ENCODE measurements at regions not wholly inside any gene's neighbourhood (a gene's known extent, or its start where the extent isn't known, plus 50 kb on each side); places are given as distances from the start of the nearest gene placed in this dataset.

DNA sequence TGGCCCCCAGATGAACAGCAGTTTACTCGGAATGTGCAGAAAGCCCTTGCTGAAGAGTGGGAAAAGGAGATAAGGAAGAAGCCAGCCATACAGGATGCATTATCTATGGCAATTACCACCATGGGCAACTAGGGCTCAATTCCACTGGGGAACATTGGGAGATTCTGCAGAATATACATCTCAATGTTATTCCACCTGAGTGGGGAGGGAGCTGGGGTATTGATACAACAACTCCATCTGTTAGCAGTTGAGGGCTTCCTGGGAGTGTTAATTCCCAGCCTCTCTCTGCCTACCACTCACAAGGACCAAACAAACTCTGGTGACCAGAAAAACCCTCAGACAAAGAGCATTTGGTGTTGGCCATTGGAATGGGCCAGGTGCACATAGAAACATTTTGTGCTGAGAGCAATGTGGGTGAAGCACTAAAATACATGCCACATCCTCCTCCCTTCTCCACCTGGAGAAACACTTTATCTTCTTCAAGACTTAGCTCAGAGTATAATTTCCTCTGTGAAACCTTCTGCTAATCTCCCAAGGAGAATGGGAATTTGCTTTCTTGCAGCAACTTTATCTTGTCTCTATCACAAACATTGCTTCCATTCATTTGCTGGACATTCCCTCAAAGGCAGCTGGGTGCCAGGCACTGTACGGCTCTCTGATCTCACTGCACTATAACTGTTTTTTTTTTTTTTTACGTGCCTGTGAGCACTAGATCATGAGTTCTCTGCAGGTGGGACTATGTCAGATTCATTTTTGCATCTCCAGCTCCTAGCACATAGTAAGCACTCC, 292.2 kb downstream of the MN1 start:
- no peak for DNase-seq (ENCODE audit: low spot score)

- DNase-seq (ENCODE audit: low spot score) = no peak
These were observed 291.5 kb downstream of the MN1 start for GRCh38 chr22:27510024-27510423.

GRCh38 chr22:27512283-27512761, 289.2 kb downstream of the MN1 start:
- no peak for DNase-seq (ENCODE audit: low spot score)

GRCh38 chr22:27513021-27513420, 288.5 kb downstream of the MN1 start:
- no peak for DNase-seq (ENCODE audit: low spot score)

DNA sequence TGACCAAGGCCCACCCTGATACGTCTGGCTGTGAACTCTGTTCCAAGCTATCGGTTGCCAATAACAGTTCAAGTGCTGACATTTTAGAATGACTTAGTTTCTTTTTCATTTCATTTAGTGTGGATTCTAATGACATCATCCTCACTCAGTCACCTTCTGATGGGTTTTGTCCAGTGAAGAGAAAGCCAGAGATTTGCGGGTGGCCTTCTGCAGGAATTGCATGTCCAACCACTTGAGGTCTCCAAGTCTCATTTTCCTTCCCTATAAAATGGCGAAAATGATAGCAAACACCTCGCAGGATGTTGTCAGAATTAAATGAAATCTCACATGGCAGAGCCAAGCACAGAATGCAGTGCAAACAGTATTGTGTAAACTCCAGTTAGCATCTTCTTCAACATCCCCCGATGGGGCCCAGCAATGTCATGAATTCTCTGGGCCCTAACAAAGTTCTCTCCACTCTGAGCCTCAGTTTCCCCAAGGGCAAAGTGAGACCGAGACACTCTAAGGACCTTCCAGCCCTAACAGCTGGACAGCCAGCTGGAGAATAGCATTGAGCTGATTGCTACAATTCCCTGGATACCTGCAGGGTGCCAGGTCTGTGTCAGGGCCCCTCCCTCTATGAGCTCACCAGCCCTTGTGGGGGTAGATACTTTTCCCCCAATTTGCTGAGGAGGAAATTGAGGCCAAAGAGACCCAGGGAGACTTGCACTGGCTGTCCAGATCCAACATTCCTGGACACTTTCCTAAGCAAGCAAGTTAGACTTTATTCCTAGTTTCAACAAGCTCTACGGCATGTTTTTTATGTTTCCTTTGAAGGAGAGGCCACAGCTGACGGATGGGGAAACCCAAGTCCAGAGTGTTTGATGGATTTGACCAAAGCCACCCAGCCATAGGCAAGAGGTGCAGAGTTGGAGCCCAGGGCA, 286.7 kb downstream of the MN1 start:
- DNase-seq (ENCODE audit: low spot score) = no peak

- no peak for DNase-seq (ENCODE audit: low spot score)
These were observed 284.0 kb downstream of the MN1 start for GRCh38 chr22:27517361-27518155.

GRCh38 chr22:27518531-27519340, 282.8 kb downstream of the MN1 start:
- DNase-seq (ENCODE audit: low spot score) = no peak

GRCh38 chr22:27523711-27524110, 277.8 kb downstream of the MN1 start:
- DNase-seq (ENCODE audit: low spot score) = no peak

- DNase-seq (ENCODE audit: low spot score) = no peak
These were observed 275.8 kb downstream of the MN1 start for GRCh38 chr22:27525711-27526110.

DNA sequence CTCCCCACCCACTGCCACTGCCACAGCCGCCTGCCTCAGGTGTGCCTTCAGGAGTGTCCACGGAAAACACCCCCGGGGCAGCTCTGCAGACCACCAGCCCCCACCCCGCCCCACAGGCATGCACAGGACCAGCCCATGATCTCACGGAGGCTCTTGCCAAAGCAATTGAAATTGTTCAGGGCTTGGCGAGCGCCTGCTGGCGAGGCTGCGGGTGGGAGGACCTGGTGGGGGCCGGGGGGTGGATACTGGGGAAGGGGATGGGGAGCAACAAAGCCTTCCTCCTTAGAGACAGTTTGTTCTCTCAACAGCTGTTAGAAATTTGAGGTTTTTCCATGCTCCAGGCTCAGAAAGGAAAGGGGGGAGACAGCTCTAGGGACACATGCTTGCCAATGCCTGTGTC, 274.7 kb downstream of the MN1 start:
- DNase-seq (ENCODE audit: low spot score) = no peak

- no peak for DNase-seq (ENCODE audit: low spot score)
These were observed 269.6 kb downstream of the MN1 start for GRCh38 chr22:27531782-27532530.

DNA sequence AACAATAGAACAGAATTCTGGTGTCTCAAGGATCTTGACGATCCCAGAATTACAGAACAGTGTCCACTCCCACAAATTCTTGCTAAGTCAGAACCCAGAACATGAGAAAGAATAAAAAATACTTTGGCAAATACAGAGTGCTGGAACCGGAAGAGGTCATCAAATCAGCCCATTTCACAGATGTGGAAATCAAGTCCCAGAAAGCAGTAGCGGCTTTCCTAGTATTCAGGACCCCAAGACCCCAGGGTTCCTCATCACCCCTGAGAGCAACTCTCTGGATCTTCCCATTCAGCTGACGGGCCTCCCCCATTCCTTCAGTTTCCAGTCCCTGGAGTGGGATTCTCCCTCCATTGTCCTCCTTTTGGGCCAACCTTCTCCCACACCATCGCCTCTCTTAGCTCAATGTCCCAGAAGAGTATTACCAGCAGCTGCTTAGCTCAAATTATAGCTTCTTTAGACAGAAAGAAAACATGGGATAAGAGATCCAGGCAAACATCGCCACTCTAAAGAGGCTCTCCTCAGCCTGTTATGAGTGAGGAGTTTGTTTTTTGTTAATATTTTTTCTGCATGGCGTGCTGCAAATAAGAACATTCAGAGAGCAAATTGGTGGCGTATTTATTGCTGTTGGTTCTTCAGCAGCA, 268.3 kb downstream of the MN1 start:
- no peak for DNase-seq (ENCODE audit: low spot score)

GRCh38 chr22:27534720-27535125, 266.8 kb downstream of the MN1 start:
- no peak for DNase-seq (ENCODE audit: low spot score)

DNA sequence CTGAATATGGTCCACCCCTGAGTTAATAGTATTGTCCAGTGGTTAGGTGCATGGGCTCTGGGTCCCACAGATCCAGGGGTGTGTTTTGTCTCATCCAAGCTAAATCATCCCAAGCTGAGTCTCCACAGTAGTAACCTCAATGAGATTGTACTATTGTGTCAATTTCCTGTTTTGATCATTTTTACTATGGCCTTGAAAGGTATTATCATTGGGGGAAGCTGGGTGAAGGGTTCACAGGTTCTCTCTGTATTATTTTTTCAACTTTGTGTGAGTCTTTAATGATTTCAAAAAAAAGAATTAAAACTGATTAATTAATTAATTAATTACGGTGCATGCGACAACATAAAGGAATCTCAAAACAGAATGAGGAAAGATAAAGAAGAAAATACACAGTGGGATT, 266.1 kb downstream of the MN1 start:
- DNase-seq (ENCODE audit: low spot score) = no peak

DNA sequence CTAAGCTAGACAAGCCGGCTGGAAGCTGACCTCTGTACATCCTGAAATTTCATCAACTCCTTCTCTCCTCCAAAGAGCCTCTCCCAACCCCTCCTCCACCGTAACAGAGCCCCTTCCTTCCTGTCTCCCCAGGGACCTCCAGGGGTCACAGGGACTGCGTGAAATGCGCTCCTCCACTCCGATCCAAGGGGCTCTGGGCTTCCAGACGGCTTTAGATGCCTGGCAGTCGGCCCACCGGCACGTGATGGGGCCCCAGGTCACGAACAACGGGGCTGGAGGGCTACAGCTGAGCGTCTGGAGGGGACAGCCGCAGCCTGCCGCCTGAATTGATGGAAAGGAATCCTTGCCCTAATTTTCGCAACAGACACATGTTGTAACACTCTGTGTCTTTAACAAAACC, 264.1 kb downstream of the MN1 start:
- DNase-seq (ENCODE audit: low spot score) = no peak

DNA sequence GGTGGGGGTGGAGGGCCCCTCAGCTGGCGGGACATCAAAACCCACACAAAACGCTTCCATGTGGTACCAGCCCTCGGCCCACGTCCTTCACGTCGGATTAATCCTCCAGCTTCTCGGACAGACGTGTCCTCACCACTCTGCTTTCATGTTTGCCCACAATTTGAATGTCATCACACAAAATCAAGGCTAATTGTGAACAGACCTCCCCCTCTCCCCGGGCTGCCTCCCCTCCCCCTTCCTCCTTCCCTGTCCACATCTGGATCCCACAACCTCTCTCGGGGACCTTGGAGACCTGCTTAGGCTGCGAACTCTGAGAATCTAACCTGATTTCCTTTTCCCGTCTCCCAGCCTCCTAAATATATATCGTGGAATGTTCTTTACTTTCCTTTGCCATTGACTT, 262.9 kb downstream of the MN1 start:
- no peak for DNase-seq (ENCODE audit: low spot score)

DNA sequence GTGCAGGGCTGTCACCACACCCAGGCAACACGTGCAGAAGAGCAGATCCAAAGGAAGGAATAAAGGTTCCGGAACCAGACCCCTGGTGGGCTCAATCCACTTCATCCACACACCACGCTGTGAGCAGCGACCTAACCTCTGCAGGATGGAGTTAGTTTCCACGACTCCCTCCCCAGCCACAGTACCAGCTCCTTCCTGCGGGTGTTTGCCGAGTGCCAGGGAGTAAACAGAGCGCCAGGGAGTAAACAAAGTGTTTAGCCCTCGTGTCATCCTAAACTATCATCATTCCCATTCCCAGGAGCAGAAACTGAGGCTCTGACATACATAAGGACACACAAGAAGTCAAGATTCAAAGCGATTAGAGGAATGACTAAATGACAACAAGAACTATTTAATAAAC, 261.3 kb downstream of the MN1 start:
- DNase-seq (ENCODE audit: low spot score) = no peak

DNA sequence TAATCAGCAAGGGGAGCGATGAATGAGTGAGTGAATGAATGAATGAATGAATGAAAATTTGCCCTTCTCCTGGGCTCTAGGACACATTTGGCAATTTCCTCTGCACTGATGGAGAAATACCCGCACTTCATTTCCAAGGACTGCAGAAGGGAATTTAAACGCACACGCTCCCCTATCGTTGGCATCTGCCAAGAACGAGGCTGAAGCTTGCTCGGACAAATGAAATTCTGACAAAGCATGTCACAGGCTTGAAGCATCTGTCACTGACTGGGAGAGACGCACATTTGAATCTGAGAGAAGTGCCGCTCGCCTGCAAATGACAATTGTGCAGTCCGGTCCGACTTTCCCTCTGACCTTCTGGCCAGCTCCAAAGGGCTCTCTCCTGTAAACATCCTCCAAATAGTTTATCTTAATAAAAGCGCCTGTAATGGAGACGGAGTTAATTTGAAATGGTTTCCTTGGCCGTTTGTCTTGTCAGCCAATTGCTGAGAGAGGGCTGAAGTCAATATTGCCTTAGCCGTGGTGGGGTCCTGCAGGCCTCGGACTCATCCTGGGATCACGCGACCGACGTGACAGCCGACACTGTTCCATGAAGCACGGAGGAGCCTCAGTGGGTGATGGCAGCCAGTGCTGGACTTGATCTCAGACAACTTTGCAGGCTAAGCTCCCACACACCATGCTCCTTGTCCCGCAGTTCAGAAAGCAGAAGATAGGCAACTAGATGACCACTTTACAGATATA, 260.7 kb downstream of the MN1 start:
- no peak for DNase-seq (ENCODE audit: low spot score)

DNA sequence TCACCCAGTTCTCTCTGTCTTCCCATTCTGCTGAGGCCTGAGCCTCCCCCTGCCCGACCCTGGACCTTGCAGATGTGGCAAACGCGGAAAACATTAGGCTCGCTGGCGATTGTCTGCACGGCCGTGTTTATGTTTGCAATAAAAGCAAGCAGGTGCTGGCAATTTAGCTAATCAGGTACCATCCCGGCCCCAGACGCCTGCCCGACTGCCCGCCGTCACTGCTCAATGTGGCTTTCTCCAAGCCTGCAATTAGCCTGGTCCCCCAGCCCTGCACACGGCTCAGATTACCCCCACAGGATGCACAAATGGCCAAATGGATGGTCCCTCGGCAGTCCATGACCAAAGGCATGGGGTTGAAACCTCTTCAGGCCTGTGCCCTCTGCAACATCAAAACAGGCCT, 259.7 kb downstream of the MN1 start:
- no peak for DNase-seq (ENCODE audit: low spot score)
